H1 (cell line): ENCODE measurements at regions not wholly inside any gene's neighbourhood (a gene's known extent, or its start where the extent isn't known, plus 50 kb on each side); places are given as distances from the start of the nearest gene placed in this dataset.

Source experiments
- CREB1 ChIP-seq: IDR thresholded peaks from 2 replicates; pipeline ENCODE4 v1.6.1; 2012; ENCODE audit warnings: inconsistent platforms
- EZH2 ChIP-seq: fragments of 200-600 bp; sonication (generic); IDR thresholded peaks from 2 replicates; pipeline ENCODE4 v1.7.1; 2012; ENCODE audit warnings: low read depth, mild to moderate bottlenecking, moderate library complexity, low read length, inconsistent platforms; ENCODE audit not compliant: severe bottlenecking
- KDM4A ChIP-seq: IDR thresholded peaks from one replicate; pipeline ENCODE4 v1.7.1; 2012; ENCODE audit warnings: low read depth, mild to moderate bottlenecking, moderate library complexity, low read length, inconsistent platforms; ENCODE audit not compliant: severe bottlenecking
- NRF1 ChIP-seq: IDR thresholded peaks from 2 replicates; pipeline ENCODE4 v1.6.1; 2011; ENCODE audit warnings: mild to moderate bottlenecking, low read depth, low read length, improper control_type of control experiment
- RXRA ChIP-seq: IDR thresholded peaks from 2 replicates; pipeline ENCODE4 v1.6.1; 2011; ENCODE audit warnings: low read depth, mild to moderate bottlenecking, low read length, moderate library complexity; ENCODE audit not compliant: insufficient read depth
- TBP ChIP-seq: IDR thresholded peaks from 2 replicates; pipeline ENCODE4 v1.6.1; 2011; ENCODE audit warnings: low read depth, low read length, improper control_type of control experiment

- TF ChIP-seq EZH2 (no peak), NRF1 (no peak), CREB1 (no peak), KDM4A (no peak), TBP (no peak), RXRA (no peak)
Observed at GRCh38 chr6:50427267-50427666, 286.1 kb upstream of the TFAP2D start (continued).
